ENCODE measurements at regions not wholly inside any gene's neighbourhood (a gene's known extent, or its start where the extent isn't known, plus 50 kb on each side); places are given as distances from the start of the nearest gene placed in this dataset.

DNA sequence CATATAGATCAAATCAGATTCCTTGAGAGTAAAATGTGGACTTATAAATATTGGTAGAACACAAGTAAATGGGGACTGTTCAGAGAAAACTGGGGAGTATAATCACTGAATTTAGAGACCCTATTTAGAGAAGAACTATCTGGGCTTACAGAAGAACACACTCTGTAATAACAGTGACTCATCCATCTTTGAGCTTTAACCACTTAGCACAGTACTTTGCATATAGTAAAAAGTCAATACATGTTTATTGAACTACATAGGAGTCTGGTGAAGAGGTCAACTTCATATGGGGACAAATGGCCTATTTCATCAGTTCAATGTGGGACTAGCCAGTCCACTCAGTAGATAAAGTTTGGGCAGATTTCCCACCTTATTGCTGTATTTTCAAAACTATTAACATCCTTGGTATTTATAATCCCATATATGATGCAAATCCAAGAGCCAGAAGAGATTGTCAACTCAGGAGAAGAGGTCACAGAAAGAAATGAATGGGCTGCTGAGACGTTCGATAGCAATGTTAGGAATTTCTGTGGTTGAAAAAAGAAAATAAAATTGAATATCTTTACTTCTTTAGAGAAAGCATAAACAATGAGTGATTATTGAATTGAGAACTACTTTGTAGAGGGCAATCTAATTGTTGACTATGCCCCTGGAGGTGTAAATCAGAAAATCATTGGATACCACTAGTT is 119.3 kb upstream of the CACNA2D1 start:
- no peak overlapping the region for H3K4me3 ChIP-seq
- H3K27me3 ChIP-seq (ENCODE audit: insufficient read depth, low read depth): no peaks in the 10 kb centered on the region
- TF ChIP-seq, protein P1, sequence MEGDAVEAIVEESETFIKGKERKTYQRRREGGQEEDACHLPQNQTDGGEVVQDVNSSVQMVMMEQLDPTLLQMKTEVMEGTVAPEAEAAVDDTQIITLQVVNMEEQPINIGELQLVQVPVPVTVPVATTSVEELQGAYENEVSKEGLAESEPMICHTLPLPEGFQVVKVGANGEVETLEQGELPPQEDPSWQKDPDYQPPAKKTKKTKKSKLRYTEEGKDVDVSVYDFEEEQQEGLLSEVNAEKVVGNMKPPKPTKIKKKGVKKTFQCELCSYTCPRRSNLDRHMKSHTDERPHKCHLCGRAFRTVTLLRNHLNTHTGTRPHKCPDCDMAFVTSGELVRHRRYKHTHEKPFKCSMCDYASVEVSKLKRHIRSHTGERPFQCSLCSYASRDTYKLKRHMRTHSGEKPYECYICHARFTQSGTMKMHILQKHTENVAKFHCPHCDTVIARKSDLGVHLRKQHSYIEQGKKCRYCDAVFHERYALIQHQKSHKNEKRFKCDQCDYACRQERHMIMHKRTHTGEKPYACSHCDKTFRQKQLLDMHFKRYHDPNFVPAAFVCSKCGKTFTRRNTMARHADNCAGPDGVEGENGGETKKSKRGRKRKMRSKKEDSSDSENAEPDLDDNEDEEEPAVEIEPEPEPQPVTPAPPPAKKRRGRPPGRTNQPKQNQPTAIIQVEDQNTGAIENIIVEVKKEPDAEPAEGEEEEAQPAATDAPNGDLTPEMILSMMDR (conservative IDR thresholded peaks at IDR 0.05): no peak
- TF ChIP-seq EZH2 (IDR thresholded peaks at IDR 0.05; ENCODE audit: low read depth): no peak
- no peaks in the 10 kb centered on the region for H3K9me3 ChIP-seq (ENCODE audit: insufficient read depth, low read depth)
- H3K4me1 ChIP-seq (replicated peaks; ENCODE audit: insufficient read depth): peaks cover 8% of the 10 kb centered on the region; the same call in 1 of the 2 replicates
- no TSS peak for BruUV-seq (replicated peaks)
- no peak overlapping the region for H3K4me2 ChIP-seq
- 0 out of 2 replicates have a peak, but pooled peaks cover 7% of the 10 kb centered on the region for H3F3A ChIP-seq (ENCODE audit: insufficient read depth, low read depth)
- H4K20me1 ChIP-seq (ENCODE audit: insufficient read depth): no peaks in the 10 kb centered on the region
- H3K27ac ChIP-seq: no peak overlapping the region
- H3K9me2 ChIP-seq (ENCODE audit: insufficient read depth): no peaks in the 10 kb centered on the region
- H3K79me2 ChIP-seq (ENCODE audit: low read depth): no peaks in the 10 kb centered on the region
- DNase-seq: peak in 1 of 2 experiments; percentile 46
- intact Hi-C loops (cut with micrococcal nuclease; ENCODE audit: unreplicated experiment): no loop called here
- no peaks in the 10 kb centered on the region for H3K36me3 ChIP-seq (ENCODE audit: low read depth)
- no peak overlapping the region for H2AFZ ChIP-seq
- POLR2A ChIA-PET (ENCODE audit: unreplicated experiment): no interaction called here
- CTCF ChIA-PET: interaction anchor here (0.5 kb wide), 1 partner anchor 161 kb away, joined by 3 read pairs; no protein-coding TSS in a partner anchor

DNA sequence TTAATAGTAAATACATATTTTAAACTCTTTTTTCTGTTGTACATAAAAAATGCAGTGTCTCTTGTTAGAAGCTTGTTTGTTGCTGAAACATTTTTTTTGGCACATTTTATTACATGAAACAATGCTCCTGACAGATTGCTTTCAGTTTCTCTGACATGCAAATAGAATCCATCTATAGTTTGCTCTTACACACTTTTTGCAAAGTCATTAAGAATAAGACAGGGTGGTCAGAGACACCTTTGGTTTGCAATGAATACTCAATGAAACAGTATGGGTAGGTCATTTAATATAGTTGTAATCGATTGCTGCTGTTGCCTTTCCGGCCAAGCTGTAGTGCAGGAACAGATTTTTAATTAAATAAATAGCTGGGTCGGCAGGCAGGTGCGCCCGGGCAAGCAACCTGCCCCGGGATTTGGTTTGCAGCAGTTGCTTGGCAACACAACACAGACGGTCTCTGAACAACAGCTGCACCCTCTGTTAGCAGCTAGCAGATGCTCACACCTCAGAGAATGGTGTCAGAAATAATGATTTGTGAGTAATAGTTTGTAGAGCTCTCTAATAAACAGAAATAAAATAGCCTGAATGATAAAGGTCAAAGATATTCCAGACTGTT is 115.7 kb upstream of the CACNA2D1 start:
- no peak overlapping the region for H3K27ac ChIP-seq
- H3K4me1 ChIP-seq (replicated peaks; ENCODE audit: insufficient read depth): peaks cover 8% of the 10 kb centered on the region; the same call in 1 of the 2 replicates
- peak; percentile 37 to 63 for DNase-seq
- H3K4me3 ChIP-seq: peak overlapping the region; percentile 51
- no peaks in the 10 kb centered on the region for H3K9me3 ChIP-seq (ENCODE audit: insufficient read depth, low read depth)
- TF ChIP-seq, protein P1 (conservative IDR thresholded peaks at IDR 0.05): no peak
- no peak for TF ChIP-seq EZH2 (IDR thresholded peaks at IDR 0.05; ENCODE audit: low read depth)
- no peaks in the 10 kb centered on the region for H3K79me2 ChIP-seq (ENCODE audit: low read depth)
- CTCF ChIA-PET: no interaction called here
- intact Hi-C loops (cut with micrococcal nuclease; ENCODE audit: unreplicated experiment): no loop called here
- no peaks in the 10 kb centered on the region for H3K27me3 ChIP-seq (ENCODE audit: insufficient read depth, low read depth)
- no TSS peak for BruUV-seq (replicated peaks)
- POLR2A ChIA-PET (ENCODE audit: unreplicated experiment): no interaction called here
- H2AFZ ChIP-seq: peak overlapping the region; percentile 69
- no peaks in the 10 kb centered on the region for H4K20me1 ChIP-seq (ENCODE audit: insufficient read depth)
- H3K9me2 ChIP-seq (ENCODE audit: insufficient read depth): no peaks in the 10 kb centered on the region
- H3F3A ChIP-seq (ENCODE audit: insufficient read depth, low read depth): 0 out of 2 replicates have a peak, but pooled peaks cover 7% of the 10 kb centered on the region
- H3K36me3 ChIP-seq (ENCODE audit: low read depth): no peaks in the 10 kb centered on the region
- H3K4me2 ChIP-seq: peak overlapping the region; percentile 79

DNA sequence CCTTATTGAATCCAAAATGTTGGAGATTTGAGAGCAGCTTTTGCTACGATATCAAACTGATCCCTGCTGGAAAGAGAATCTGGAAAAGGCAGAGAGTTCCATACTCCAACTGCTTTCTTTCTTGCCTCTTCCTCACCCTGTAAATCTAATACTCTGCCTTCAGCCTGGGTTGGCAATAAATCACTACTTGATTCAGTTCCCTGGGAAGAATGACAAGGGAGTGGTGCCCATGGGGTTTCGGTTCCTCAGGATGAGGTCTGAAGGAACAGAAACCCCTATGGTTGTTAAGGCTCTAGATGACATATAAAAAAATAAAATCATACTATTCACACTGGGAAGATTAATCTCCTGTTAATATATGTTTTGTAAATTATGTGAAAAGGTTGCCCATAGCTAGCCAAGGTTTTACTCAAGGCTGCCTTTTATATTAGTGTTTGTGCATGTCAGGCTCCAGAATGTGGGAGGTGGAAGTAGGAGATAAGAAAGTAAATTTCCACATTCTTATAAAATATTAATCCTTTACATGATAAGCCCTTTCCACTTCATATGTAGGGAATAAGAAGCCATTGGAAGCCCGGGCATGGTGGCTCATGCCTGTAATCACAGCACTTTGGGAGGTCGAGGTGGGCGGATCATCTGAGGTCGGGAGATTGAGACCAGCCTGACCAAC is 106.2 kb upstream of the CACNA2D1 start:
- Histone ChIP-seq H4K20me1 (ENCODE audit: insufficient read depth) (no peaks in the 10 kb centered on the region), H3K27me3 (ENCODE audit: insufficient read depth, low read depth) (no peaks in the 10 kb centered on the region), H3K4me1 (replicated peaks; ENCODE audit: insufficient read depth) (no peaks in the 10 kb centered on the region), H3K9me2 (ENCODE audit: insufficient read depth) (no peaks in the 10 kb centered on the region), H3K4me3 (no peak overlapping the region), H3K79me2 (ENCODE audit: low read depth) (no peaks in the 10 kb centered on the region), H2AFZ (no peak overlapping the region), H3K36me3 (ENCODE audit: low read depth) (no peaks in the 10 kb centered on the region), H3K9me3 (ENCODE audit: insufficient read depth, low read depth) (no peaks in the 10 kb centered on the region), H3K4me2 (no peak overlapping the region), H3F3A (ENCODE audit: insufficient read depth, low read depth) (no peaks in the 10 kb centered on the region), H3K27ac (no peak overlapping the region)
- no peak for TF ChIP-seq EZH2 (IDR thresholded peaks at IDR 0.05; ENCODE audit: low read depth)
- TF ChIP-seq, protein P1 (conservative IDR thresholded peaks at IDR 0.05): no peak
- intact Hi-C loops (cut with micrococcal nuclease; ENCODE audit: unreplicated experiment): no loop called here
- ChIA-PET CTCF (no interaction called here), POLR2A (ENCODE audit: unreplicated experiment) (no interaction called here)
- BruUV-seq (replicated peaks): no TSS peak
- DNase-seq: no peak

All from PC-9 (cell line).